ENCODE measurements at regions not wholly inside any gene's neighbourhood (a gene's known extent, or its start where the extent isn't known, plus 50 kb on each side); places are given as distances from the start of the nearest gene placed in this dataset.

GRCh38 chr1:83698644-83699043, 300.3 kb downstream of the TTLL7 start (continued):
- no peak for TF ChIP-seq EP300 (IDR thresholded peaks at IDR 0.05; ENCODE audit: borderline replicate concordance in 1 of 2, control insufficient read depth in 1 of 2, low read depth in 2 of 2, low read length in 2 of 2)
- no peak for TF ChIP-seq ZBTB40 (IDR thresholded peaks at IDR 0.05; ENCODE audit: borderline replicate concordance)

GRCh38 chr1:83697961-83698360, 301.0 kb downstream of the TTLL7 start:
- no TSS peak for BruUV-seq (replicated peaks)
- in situ Hi-C loops (cut with MboI), result no loop called here

More at GRCh38 chr1:83697961-83698360, 301.0 kb downstream of the TTLL7 start:
- H3K4me2 ChIP-seq (ENCODE audit: control insufficient read depth, insufficient read depth), result no peak overlapping the region
- H3K4me1 ChIP-seq (ENCODE audit: control insufficient read depth, insufficient read depth, low read length), result no peaks in the 10 kb centered on the region
- ATAC-seq, result no peak
- RAD21 ChIA-PET (ENCODE audit: unreplicated experiment), result no interaction called here
- CTCF ChIA-PET, result interaction anchor here (1.1 kb wide), 1 partner anchor 12 kb away, joined by 3 read pairs; no protein-coding TSS in a partner anchor
- no peak for FAIRE-seq
- H3K27me3 ChIP-seq (replicated peaks in 1 of 2; ENCODE audit: control insufficient read depth in 2 of 2, insufficient read depth in 2 of 2, low read length in 1 of 2), result no peaks in the 10 kb centered on the region; a peak in 1 of 4 replicates
- no peak overlapping the region for H2AFZ ChIP-seq (ENCODE audit: control insufficient read depth, low read depth, low read length)
- no peaks in the 10 kb centered on the region for H4K20me1 ChIP-seq (ENCODE audit: control insufficient read depth, insufficient read depth)
- no peaks in the 10 kb centered on the region for H3K9me3 ChIP-seq (replicated peaks; ENCODE audit: control insufficient read depth, insufficient read depth, low read length)
- H3K27ac ChIP-seq (ENCODE audit: control insufficient read depth, insufficient read depth), result no peak overlapping the region
- H3K36me3 ChIP-seq (ENCODE audit: control insufficient read depth in 2 of 2, insufficient read depth in 2 of 2, low read length in 1 of 2), result no peaks in the 10 kb centered on the region
- intact Hi-C loops (cut with micrococcal nuclease; ENCODE audit: unreplicated experiment), result no loop called here
- SMC1A ChIA-PET (ENCODE audit: uncharacterized antibody, unreplicated experiment), result no interaction called here
- no peak overlapping the region for H3K4me3 ChIP-seq
- TF ChIP-seq CHD1 (IDR thresholded peaks at IDR 0.05; ENCODE audit: low read depth, low read length), result no peak
- DNase-seq (ENCODE audit: low read depth, low spot score), result no peak
- H3K9ac ChIP-seq (ENCODE audit: control insufficient read depth, insufficient read depth, low read length), result no peak overlapping the region
- POLR2A ChIA-PET, result no interaction called here
- no peaks in the 10 kb centered on the region for H3K79me2 ChIP-seq (ENCODE audit: control insufficient read depth, insufficient read depth, low read length)
